ENCODE measurements at regions not wholly inside any gene's neighbourhood (a gene's known extent, or its start where the extent isn't known, plus 50 kb on each side); places are given as distances from the start of the nearest gene placed in this dataset.

DNA sequence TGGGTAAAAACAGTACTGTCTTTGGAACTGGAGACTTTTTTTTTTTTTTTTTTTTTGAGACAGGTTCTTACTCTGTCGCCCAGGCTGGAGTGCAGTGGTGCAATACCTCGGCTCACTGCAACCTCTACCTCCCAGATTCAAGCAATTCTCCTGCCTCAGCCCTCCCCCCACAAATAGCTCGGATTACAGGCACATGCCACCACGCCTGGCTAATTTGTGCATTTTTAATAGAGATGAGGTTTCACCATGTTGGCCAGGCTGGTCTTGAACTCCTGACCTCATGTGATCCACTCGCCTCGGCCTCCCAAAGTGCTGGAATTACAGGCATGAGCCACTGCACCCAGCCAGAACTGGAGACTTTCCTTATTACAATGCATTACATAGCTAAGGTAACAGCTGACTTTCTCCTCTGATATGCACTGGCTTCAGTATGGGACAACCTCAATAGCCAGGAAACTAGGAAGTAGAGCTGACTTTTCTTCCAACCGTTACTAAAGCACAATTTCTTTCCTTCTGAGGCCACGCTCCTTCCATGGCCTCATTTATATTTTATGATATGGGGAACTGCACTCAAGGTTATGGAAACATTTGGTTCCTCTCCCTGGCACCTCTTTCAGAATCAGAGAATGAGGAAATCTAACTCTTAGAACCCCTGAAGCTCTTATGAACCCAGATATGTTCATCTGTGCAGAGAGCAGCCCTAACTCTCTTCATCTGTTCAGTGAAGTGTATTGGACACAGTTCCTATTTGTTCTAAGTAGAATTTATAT lies 53.5 kb upstream of the FAM9B start:
- no peak overlapping the region for H3K9ac ChIP-seq
- no peaks in the 10 kb centered on the region for H3K36me3 ChIP-seq
- no peak overlapping the region for H3K4me3 ChIP-seq
- H3K27ac ChIP-seq, result no peak overlapping the region
- no peak overlapping the region for H3K4me2 ChIP-seq
- no peaks in the 10 kb centered on the region for H4K20me1 ChIP-seq
- H3K9me3 ChIP-seq, result no peaks in the 10 kb centered on the region
- no peak for TF ChIP-seq Cebpa-rat (IDR thresholded peaks at IDR 0.05)
- no peaks in the 10 kb centered on the region for H3K27me3 ChIP-seq
- peaks cover 12% of the 10 kb centered on the region for H3K4me1 ChIP-seq

DNA sequence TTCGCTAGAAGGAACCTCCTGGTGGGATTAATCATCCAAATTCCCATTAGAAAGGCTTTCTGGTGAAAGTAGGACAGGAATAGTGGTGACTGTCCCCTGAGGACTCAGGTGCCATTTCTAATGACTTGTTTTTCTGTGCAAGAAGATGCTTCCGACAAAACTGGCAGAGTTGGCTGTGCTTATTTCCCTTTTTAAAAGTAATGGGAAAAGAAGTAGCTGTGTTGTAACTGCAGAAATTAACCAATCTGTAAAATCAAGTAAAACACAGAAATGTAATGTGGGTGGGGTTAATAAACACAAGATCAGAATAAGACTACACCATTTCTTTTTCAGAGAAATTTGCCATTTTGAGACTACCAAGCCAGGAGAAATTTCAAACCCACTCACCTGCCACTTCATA lies 55.0 kb upstream of the FAM9B start:
- Histone ChIP-seq H3K9me3 (no peaks in the 10 kb centered on the region), H3K27me3 (no peaks in the 10 kb centered on the region), H4K20me1 (no peaks in the 10 kb centered on the region), H3K36me3 (no peaks in the 10 kb centered on the region), H3K27ac (no peak overlapping the region), H3K4me2 (no peak overlapping the region), H3K9ac (no peak overlapping the region), H3K4me1 (peaks cover 12% of the 10 kb centered on the region), H3K4me3 (no peak overlapping the region)
- no peak for TF ChIP-seq Cebpa-rat (IDR thresholded peaks at IDR 0.05)

DNA sequence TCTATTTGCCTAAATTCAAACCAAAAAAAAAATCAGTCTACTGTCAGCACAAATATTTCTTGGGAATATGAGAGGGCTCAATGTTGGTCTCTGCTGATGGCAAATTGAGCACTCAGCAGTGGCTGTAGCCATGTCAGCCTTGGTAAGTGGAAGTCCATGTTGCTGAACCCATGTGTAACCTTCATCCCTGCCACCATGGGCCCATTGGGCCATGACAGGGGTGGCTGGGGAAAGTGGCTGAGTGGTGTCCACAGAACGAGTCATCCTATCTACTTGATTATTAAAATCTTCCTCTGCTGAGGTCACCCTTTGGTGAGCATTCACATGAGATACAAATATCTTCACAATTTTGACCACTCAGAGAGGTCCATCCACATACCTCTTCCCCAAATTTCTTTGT lies 56.8 kb upstream of the FAM9B start:
- Histone ChIP-seq H3K36me3 (no peaks in the 10 kb centered on the region), H3K4me1 (peaks cover 12% of the 10 kb centered on the region), H3K9ac (no peak overlapping the region), H3K9me3 (peaks cover 10% of the 10 kb centered on the region), H4K20me1 (no peaks in the 10 kb centered on the region), H3K4me2 (no peak overlapping the region), H3K27me3 (no peaks in the 10 kb centered on the region), H3K4me3 (no peak overlapping the region), H3K27ac (no peak overlapping the region)
- TF ChIP-seq Cebpa-rat (IDR thresholded peaks at IDR 0.05), result no peak

DNA sequence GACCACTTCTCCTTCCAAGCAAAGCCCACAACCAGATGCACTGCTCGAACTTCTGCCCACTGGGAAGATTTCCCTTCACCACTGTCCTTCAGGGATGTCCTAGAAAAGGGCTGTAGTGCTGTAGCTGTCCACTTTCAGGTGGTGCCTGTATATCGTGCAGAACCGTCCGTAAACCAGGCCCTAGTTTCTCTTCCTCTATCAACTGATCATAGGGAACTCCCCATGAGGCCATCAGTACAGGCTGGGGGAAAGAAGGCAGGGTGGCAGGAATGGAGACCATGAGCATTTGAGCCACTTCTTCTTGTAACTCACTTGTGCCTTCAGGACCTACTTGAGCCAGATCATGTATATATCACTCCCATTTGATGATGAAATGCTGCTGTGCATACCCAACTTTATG lies 57.3 kb upstream of the FAM9B start:
- Histone ChIP-seq H3K27ac (no peak overlapping the region), H3K27me3 (no peaks in the 10 kb centered on the region), H3K4me1 (peaks cover 12% of the 10 kb centered on the region), H3K9ac (no peak overlapping the region), H3K9me3 (peaks cover 10% of the 10 kb centered on the region), H3K36me3 (no peaks in the 10 kb centered on the region), H4K20me1 (no peaks in the 10 kb centered on the region), H3K4me3 (no peak overlapping the region), H3K4me2 (no peak overlapping the region)
- no peak for TF ChIP-seq Cebpa-rat (IDR thresholded peaks at IDR 0.05)

DNA sequence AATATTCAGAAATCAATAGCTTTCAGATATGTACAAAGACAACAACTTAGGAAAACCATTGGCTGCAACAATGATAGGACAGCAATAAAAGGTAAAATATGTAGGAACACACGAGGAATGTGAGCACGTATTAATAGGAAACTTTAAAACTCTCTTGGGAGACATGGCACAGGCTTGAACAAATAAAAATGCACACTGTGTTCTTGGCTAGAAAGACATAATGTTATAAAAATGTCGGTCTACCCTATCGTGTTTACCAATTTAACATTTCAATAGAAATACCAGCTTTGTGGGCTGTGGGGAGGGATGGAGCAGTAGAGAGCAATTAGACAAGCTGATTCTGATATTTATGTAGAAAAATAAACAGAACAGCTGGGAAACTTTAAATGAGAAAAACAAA lies 69.0 kb upstream of the FAM9B start:
- no peak for TF ChIP-seq Cebpa-rat (IDR thresholded peaks at IDR 0.05)

DNA sequence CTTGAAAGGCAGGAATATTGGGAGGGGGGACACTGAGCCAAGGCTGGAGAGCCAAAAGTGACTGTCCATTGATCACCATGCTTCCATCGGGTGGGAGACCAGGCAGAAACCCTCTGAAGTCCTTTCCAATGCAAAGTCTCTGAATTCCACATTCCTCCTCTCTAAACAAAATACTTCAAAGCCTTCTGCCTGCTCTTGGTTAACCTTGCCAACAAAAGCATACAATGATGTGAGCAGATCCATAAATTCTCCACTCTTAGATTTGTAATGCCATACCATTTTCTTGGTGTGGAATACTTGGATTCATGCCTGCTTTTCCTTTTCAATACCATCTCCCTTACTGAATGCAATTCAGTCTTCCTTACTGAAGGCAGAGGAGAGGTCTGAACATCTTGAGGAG lies 74.1 kb upstream of the FAM9B start:
- TF ChIP-seq Cebpa-rat (IDR thresholded peaks at IDR 0.05), result no peak

More for the DNA sequence above, 69.0 kb upstream of the FAM9B start:
- Histone ChIP-seq H3K4me3 (no peak overlapping the region), H3K9me3 (no peaks in the 10 kb centered on the region), H3K36me3 (no peaks in the 10 kb centered on the region), H4K20me1 (no peaks in the 10 kb centered on the region), H3K27me3 (no peaks in the 10 kb centered on the region), H3K4me1 (peaks cover 7% of the 10 kb centered on the region; the same call in 1 of the 2 replicates), H3K4me2 (no peak overlapping the region), H3K27ac (no peak overlapping the region), H3K9ac (no peak overlapping the region)

DNA sequence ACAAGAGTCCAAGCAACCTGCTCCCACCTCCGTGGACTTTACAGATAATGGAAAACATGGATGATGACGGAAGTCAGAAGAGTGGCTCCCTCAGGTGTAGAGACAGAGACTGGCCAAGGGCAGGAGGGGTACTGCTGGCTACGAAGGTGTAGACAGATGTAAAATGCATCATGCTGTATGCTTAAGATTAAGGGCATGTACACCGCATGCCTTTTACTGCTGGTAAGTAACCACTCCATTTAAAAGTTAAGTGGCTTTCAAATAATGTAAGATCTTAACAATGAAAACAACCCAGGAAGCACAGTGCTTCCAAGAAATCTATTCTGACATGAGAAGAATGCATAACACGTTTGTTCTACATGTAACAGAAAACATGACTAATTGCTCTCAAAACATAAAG lies 76.9 kb upstream of the FAM9B start:
- Histone ChIP-seq H3K4me1 (0 out of 2 replicates have a peak, but pooled peaks cover 4% of the 10 kb centered on the region), H3K9me3 (no peaks in the 10 kb centered on the region), H3K4me2 (no peak overlapping the region), H3K27ac (no peak overlapping the region), H3K9ac (no peak overlapping the region), H3K36me3 (no peaks in the 10 kb centered on the region), H3K4me3 (no peak overlapping the region), H4K20me1 (no peaks in the 10 kb centered on the region), H3K27me3 (no peaks in the 10 kb centered on the region)
- no peak for TF ChIP-seq Cebpa-rat (IDR thresholded peaks at IDR 0.05)

More for the DNA sequence above, 74.1 kb upstream of the FAM9B start:
- Histone ChIP-seq H3K27me3 (no peaks in the 10 kb centered on the region), H3K4me1 (peaks cover 7% of the 10 kb centered on the region; the same call in 1 of the 2 replicates), H4K20me1 (no peaks in the 10 kb centered on the region), H3K9me3 (no peaks in the 10 kb centered on the region), H3K36me3 (no peaks in the 10 kb centered on the region), H3K4me2 (no peak overlapping the region), H3K9ac (no peak overlapping the region), H3K27ac (no peak overlapping the region), H3K4me3 (no peak overlapping the region)

DNA sequence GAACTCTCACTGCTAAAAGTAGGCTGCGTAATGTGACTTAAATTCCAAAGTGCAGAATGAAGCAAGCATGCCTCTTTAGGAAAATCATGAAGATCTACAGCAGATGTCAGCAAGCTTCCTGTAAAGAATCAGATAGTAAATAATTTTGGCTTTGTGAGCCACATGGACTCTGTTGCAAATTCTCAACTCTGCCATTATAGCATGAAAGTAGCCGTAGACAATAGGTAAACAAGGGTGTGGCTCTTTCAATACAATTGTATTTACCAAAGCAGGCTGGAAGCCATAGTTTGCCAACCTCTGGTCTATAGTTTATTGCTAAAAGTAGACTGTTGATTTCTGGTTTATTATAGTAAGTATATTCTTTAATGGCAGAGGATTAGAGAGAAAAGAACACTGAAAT lies 80.3 kb upstream of the FAM9B start:
- H3K27me3 ChIP-seq, result no peaks in the 10 kb centered on the region

DNA sequence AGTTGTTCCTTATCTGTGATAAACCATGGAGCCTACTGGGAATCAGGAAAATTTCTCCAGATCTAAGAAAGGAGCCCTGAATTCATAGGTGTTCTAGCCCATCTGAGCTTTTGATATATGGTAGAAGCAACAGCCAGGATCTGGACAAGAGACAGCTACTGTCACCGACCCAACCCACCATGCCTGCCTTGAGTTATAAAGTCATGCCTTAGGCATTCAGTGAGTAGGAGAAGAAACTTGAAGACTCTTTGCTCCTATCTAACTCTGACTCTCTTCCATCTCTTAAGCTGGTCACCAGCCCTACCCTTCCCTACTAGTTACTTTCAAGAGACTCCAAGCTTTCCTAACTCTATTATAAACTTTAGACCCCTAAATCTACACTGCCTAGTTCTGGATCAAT lies 83.9 kb upstream of the FAM9B start:
- H3K4me3 ChIP-seq, result no peak overlapping the region
- H3K9me3 ChIP-seq, result no peaks in the 10 kb centered on the region; the same call in 1 of the 2 replicates
- no peak for TF ChIP-seq Cebpa-rat (IDR thresholded peaks at IDR 0.05)
- H3K27me3 ChIP-seq, result no peaks in the 10 kb centered on the region
- 0 out of 2 replicates have a peak, but pooled peaks cover 4% of the 10 kb centered on the region for H3K4me1 ChIP-seq
- H3K4me2 ChIP-seq, result no peak overlapping the region
- no peak overlapping the region for H3K27ac ChIP-seq
- no peaks in the 10 kb centered on the region for H3K36me3 ChIP-seq
- H4K20me1 ChIP-seq, result no peaks in the 10 kb centered on the region
- H3K9ac ChIP-seq, result no peak overlapping the region

More for the DNA sequence above, 80.3 kb upstream of the FAM9B start:
- Histone ChIP-seq H3K36me3 (no peaks in the 10 kb centered on the region), H3K4me2 (no peak overlapping the region), H3K9me3 (no peaks in the 10 kb centered on the region), H3K9ac (no peak overlapping the region), H3K4me3 (no peak overlapping the region), H4K20me1 (no peaks in the 10 kb centered on the region), H3K4me1 (0 out of 2 replicates have a peak, but pooled peaks cover 4% of the 10 kb centered on the region), H3K27ac (no peak overlapping the region)
- TF ChIP-seq Cebpa-rat (IDR thresholded peaks at IDR 0.05), result no peak

DNA sequence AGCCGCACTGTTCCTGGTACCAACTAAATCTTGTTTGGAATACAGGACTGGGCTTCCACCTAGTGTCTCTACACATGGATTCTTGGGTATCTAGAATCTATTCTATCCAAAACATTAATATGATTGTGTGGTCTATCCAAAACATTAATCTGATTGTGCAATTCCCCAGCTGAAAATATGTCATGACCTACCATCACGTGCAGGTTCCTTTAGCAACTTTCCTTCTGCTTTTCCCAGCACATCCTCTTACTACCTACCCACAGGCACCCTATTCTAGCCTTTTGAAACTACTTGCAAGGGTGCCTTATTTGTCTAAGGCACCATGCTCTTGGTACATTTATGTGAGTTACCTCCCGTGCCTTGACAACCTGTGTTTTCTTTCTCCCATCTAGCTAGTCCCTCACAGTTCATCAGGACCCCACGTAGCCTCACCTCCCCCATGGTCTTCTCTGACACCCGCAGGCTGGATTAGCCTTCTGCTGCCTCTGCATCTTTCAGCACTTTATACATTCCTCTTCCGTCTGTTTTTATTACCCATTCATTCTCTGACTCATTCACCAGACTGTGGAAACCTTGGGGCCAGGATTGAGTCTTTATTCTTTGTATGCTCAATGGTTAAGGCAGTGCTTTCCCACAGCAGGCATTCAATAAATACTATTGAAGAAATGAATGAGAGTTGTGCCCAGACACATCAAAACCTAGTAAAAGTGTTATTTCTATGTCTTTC lies 88.8 kb upstream of the FAM9B start:
- TF ChIP-seq Cebpa-rat (IDR thresholded peaks at IDR 0.05), result no peak
- Histone ChIP-seq H3K9me3 (no peaks in the 10 kb centered on the region; the same call in 1 of the 2 replicates), H3K27me3 (no peaks in the 10 kb centered on the region), H3K4me1 (no peaks in the 10 kb centered on the region), H3K9ac (no peak overlapping the region), H3K4me3 (no peak overlapping the region), H4K20me1 (no peaks in the 10 kb centered on the region), H3K27ac (no peak overlapping the region), H3K4me2 (no peak overlapping the region), H3K36me3 (no peaks in the 10 kb centered on the region)
